HG03139 (cell line): ENCODE measurements at regions not wholly inside any gene's neighbourhood (a gene's known extent, or its start where the extent isn't known, plus 50 kb on each side); places are given as distances from the start of the nearest gene placed in this dataset.
A peak's percentile ranks its signal among the peaks of the same experiment; 100 is the strongest.

ENCODE experiments used
- ATAC-seq: cut with Tn5 transposase; IDR thresholded peaks from one replicate; pipeline ENCODE4 v1.9.1; 2021; ENCODE audit not compliant: unreplicated experiment

DNA sequence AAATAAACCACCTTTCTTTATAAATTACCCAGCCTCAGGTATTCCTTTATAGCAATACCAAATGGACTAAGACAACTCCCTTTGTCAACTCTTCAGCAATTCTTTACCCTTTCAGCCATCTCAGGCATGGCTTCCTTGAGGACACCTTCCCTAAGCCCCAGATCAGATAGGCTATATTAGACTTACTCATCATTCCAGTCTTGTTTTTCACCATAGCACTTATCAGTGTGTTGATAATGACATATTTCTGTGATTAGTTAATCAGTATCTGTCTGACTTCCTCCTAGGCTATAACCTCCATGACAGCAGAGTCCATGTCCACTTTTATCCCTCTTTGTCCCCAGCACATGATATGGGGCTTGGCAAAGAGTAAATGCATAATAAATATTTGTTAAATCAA is 238.1 kb downstream of the ACTL7B start:
- no peak for ATAC-seq

DNA sequence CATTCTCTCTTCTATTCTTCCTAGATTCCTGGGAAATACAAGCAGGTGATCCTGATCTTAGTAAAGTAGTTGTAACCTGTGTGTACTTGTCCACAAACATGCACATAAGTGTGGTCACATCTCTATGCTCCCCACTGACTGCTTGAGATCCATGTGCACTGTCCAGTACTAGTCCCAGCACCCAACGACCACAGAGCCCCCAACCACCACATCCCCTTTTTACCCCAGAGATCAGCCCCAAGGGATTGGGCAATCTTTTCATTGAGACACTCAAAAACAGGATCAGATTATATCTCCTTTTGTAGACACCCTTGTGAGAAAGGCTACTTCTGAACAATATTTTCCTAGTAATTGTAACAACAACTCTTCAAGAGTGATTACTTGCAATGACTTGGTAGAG is 240.6 kb downstream of the ACTL7B start:
- no peak for ATAC-seq

DNA sequence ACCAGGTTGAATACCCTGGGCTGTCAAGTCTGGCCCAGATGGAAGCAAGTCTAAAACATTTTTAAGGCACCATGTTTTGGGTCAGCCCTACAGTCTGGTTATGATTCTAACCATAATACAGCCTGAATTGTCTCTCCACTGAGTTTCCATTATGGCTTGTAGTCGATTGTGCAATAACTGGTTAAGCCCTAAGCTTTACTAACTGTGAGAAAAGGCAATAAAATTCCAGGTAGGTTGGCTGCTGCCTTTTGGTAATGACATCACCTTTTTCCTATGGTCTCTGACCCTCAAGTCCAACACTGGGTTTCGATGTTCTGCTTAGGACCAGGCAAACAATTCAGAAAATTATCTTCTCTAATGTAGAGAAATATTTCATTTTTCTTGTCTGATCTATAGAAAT is 243.3 kb downstream of the ACTL7B start:
- ATAC-seq: no peak

DNA sequence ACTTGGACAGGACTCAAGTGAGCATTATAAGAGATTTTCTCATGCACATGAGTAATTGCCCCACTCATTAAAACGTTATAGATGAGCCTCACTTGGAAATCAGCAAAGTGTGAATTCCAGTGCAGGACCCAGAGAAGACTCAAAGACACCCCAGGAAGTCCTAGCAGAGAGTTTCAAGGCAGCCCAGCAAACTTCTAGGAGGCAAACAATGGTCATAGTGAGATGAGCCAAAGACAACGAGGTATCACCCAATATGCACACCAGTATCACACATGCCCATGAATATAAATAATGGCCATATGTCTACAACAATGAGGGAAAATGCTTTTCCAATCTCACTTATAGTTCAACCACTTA is 245.9 kb downstream of the ACTL7B start:
- ATAC-seq: no peak

DNA sequence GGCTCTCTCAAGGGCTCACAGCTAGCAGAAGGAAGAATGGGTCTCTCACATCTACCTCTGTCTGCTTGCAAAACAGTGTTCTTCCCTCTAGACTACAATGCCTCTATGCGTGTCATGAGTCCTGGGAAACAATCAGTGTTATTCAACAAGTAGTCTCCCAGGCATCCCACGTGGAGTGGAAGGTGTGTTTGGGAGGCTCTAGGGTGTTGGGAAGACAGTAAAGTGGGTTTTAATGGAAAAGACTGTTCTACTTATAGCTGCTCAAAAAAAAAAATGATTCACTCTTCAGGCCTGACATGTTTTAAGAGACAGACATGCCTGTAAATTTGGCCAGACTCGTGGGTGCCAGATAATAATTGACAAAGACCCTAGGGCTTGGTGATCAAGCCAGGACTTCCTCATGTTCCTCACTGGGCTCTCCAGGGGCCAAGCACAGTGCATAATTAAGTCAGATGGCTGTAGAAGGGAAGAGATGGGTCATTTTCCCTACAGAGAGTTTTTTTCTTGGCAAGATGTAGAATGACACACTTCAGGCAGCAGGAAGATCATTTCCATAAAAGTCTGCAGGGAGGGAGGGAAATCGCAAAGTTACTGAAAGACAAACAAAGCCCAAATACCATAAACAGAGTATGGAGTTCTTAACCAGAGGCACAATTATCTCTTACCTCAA is 246.4 kb downstream of the ACTL7B start:
- no peak for ATAC-seq

DNA sequence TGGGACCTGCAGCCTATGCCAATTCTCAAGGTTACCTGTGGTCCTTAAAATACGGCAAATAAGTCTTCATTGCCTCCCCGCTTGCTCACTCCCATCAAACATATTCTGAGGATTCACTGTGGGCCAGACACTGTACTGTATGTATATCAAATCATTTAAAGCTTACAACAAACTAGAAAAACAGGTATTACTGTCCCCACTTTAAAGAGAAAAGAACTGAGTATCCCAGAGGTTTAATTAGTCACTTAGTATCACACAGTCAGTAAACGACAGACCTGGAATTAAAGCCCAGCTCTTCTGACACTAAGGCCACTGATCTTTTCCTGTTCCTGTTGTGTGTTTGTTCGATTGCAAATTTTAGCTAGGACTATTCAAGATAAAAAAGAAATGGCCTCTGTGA is 248.2 kb downstream of the ACTL7B start:
- no peak for ATAC-seq

DNA sequence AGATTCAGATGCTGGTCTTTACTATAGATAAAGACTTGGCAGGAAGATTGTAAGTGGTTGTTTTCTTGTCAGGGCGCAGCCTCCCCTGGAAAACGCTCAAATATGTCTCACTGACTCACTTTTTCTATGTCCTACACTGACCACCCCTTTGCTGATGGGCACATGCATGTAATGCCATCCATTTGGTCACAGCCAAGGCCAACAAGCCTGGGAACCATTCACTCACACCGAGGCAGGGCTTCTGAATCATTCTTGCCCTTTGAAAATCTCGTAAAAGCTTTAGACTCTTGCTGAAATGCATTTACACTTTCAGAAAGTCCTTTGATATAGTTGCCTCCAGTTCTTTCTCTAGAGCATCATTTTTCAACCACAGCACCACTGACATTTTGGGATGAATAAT is 249.4 kb downstream of the ACTL7B start:
- ATAC-seq: no peak

DNA sequence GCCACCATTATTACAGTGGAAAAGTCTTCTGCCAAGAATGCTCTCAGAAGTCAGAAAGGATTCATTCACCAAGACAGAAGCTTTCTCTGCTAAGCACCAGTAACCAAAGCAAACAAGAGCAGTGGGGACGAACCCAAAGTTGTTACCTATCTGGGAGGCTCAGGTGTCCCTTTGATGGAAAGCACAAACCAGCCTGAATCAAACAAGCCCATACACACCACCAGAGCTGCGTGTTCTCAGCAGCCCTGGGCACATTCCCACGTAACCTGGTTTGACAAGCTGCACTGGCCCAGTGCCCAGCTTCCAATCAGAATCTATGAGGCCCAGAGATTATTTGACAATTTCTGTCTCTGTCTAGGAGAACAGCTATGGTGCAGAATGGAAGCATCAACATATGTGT is 252.6 kb downstream of the ACTL7B start:
- ATAC-seq: no peak

DNA sequence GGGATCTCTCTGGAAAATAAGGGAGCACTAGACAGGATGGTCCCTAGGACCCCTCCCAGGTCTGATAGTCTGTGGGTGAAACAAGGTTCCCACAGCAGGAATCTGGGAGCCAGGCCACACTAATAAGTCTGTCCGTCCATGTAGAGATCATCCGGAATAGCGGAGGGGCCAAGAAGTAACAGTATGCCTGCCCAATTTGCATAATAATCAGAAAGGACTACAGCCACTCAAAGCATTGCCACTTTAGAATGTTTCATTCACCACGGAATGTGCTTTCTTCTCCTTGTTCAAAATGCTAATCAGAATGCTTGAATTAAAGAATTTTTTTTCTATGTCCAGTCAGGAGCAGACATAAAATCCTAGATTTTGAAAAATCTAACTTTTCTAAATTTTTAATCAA is 254.9 kb downstream of the ACTL7B start:
- no peak for ATAC-seq

DNA sequence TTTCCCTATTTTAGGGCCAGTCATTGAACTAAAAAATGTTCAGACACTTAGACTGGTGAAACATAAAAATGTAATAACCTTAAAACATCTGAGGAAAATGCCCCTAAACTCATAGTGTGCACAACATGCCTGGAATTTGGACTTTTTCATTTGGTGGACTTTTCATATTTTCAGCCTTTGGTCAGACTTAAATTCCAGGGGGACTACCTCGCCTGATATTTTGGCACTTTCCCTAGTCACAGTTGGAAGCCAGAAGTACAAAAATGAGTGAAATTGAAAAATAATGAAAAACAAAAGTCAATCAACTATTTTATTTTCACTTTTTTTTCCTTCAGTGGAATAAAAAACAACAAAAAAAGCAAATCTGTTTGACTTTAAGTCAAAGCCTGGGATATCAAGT is 256.2 kb downstream of the ACTL7B start:
- ATAC-seq: no peak

DNA sequence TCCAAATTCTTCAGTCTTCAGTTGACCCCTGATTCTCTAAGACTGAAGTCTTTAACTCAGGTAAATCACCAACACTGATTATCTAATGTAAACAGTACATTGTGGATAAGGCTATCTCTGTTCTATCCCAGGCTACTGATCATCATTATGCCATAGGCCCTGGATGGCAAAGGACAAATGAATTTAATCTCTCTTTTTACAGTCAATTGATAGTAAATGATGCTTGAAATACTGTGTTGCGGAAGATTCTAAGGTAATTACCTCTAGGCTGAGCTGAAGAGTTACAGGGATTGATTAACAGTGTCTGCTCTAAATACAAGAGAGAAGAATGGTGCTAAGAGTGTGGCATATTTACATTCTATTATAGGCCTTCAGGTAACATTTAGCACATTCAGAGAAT is 264.7 kb downstream of the ACTL7B start:
- no peak for ATAC-seq

DNA sequence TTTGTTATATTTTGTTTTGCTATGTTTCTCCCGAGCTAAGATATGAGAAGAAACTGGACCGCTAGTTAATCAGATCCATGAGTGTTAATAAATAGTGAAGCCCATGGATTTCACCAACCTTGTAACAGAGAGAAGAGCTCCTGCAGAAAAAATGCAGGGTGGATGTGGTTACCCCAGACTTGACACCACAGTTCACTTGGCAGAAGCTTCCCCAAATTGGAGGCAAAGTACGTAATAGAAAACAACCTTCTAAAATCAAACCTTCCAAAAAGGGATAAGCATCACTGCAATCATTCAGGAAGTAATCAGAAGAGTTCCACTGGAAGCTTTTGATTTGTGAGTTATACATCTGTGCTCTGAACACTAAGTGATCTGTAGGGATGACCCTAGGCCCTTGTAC is 267.5 kb downstream of the ACTL7B start:
- no peak for ATAC-seq

DNA sequence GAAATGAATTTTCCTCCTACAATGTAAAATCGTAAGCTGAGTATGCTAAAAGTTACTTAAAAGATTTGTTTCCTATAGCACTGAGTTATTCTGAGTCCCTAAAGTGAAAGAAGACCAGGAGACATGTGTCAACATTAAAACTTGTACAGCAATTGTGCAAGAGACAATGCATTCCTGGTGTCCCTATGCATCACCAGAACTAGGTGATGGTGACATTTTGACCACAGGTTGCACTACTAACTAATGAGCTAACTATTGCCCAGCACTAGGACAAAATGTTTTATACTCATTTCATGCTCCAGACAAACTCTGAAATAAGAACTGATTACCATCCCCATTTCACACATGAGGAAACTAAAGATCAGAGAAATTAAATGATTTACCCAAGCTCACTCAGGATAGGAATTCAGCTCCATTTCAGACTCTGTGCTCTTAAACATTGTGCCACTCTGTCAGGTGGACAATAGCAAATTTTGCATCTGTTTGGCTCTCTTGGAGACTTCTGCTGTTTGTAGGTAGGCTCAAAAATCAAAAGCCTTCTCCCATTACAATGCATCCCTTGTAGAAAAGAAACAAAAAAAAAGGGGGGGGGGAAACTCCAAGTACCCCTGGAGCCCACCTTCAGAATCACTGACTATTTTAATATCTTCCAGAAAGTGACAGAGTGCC is 269.2 kb downstream of the ACTL7B start:
- no peak for ATAC-seq

DNA sequence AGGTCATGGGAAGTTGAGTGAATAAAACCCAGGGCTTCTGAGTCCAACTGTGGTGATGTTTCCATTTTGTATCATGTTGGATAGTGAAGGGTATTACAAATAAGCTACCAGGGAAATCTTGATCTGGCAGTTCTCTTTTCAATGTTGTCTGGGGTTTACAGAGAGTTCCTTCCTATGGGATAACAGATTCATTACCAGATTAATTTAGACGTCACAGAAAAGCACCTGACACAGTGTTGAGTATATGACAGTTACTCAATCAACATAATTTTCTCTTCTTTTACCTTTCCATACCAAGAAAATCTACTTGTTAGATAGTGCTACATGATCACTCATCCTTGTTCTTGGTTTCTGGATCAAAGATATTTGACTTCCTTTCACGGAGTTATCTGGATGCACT is 270.9 kb downstream of the ACTL7B start:
- ATAC-seq: no peak

DNA sequence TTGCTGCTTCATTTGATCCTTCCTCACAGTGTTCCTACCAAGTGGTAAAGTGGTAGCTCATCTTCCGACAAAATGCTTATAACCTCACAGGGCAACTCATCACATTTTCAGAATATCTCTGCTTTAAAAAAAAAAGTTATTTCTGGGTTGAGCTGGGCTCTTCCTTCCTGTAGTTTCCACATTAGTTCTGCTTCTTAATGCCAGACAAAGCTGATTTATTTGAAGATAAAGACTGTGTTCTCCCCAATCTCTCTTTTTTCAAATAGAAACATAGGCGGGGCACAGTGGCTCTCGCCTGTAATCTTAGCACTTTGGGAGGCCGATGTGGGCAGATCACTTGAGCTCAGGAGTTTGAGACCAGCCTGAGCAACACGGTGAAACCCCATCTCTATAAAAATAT is 273.1 kb downstream of the ACTL7B start:
- no peak for ATAC-seq

DNA sequence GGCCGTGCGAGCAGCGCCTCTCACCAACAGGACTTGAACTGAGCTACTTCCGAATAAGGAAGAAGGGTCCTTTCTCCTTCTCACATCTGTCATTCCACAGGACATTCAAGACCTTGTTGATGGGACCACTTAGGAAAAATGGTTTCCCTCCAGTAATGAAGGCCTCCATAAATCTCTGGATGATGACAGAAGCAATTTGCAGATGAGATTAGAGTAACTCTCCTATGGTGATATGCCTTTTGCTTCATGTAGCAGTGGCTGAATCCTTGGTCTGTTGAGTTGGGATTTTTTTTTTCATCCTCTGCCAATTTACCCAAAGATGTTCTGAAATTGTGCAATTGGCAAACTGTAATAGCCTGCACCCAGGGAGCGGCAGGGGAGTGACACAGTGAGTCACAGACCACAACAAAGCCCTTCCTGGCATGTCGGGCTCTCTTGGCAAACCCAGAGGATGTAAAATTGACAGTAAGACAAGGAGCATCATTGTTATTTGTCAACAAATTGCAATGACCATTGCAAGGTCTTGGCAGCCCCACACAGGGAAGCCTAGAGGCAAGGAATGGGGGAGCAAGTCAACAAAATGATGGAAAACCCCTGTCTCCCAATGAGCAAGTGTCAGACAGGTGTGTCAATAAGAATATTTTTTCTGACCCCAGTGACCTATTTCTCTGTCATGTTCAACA is 275.9 kb downstream of the ACTL7B start:
- no peak for ATAC-seq

DNA sequence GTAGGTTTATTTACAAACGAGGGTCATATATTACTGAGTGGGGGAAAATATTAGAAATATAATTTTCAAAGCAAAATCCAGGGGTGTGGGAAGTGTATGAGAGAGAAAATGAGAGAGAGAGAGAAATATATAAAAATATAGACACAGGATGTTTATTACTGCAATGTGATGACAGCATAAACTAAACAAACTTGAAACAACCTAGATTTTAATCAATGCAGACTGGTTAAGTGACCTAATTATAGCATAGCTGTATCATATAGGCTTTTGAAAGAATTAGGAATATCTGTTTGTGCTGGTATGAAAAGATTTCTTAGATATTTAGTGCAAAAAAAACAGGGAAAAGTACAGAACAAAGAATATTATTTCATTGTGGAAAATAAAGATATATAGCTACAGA is 280.5 kb downstream of the ACTL7B start:
- ATAC-seq: no peak

DNA sequence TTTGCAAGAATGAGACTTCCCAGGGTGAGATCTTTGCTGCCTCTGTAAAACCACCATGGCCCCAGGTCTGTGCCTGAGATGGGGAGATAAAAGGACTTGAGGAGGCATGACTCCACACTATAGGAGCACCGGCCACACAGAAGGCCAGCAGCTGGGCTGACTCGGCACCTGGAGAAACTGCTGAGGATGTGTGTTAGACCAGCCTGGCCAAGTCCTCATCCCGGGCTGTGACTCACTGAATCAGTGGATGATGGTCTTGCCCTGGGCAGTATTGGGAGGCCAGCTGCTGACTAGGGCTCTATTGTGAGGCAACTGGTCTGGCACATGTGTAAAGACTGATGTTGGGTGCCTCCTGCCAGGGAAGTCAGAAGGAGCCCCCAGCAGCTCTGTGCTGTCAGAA is 286.2 kb downstream of the ACTL7B start:
- no peak for ATAC-seq

DNA sequence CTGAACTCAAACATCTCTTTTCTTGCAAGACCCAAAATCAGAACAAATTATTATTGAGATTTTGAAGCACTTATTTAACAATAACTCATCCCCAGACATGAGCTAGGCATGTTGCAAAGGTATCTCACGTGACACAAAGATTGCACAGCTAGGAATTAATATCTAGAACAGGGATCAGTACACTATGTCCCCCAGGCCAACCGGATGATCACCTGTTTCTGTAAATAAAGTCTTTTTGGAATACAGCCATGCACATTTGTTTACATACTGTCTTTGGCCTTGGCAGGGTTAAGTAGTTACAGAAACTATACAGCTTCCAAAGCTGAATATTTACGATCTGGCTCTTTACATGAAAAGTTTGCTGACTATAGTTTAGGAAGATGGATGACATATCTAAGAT is 287.7 kb downstream of the ACTL7B start:
- no peak for ATAC-seq

DNA sequence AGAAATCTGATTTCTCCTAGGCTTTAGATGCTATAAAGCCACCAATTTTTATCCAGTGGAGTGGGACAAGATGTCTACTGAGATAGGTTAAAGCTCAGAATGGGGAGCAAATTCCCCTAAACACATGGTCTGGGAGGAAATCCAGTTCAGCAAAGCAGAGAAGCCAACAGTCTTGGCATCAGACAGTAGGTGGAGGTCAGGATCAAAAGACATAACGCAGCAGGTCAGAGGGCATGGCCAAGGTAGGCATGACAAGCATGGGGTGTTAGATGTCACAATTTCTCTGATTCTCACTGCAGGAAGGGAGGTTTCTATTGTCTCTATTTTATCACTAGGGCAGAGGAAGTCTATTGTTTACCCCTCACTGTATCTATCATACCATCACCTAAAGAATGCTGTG is 288.2 kb downstream of the ACTL7B start:
- no peak for ATAC-seq

DNA sequence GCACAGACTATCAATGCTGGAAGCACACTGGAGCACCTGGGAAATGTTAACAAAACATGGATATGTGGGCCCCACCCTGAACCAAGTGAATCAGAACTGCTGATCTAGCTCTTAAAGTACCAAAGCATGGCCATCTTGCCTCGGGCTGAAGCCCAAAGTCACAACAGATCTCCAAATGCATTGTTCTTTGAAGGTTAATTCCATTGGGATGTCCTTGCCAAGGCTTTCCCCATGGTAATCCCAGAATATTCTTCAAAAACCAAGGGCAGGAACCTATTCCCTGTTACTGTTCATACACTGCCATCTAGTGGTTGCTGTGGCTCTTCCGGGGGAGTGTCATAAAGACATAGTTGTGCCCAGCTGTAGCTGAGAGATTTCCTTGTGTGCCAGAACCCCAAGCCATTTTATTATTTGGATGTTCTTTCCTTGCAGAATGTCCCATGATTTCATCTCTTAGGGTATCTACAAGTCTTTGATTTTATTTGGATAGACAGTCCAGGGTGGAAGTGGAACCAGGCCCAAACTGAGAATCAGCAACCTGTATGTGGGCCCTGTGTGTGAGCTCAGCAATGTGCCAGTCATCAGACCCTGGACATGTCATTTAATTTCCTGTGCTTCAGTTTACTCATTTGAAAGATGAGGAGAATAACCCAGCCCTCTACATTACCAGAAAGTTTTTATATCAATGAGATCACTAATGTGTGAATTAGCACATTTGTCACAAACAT is 290.0 kb downstream of the ACTL7B start:
- ATAC-seq: peak; percentile 64

DNA sequence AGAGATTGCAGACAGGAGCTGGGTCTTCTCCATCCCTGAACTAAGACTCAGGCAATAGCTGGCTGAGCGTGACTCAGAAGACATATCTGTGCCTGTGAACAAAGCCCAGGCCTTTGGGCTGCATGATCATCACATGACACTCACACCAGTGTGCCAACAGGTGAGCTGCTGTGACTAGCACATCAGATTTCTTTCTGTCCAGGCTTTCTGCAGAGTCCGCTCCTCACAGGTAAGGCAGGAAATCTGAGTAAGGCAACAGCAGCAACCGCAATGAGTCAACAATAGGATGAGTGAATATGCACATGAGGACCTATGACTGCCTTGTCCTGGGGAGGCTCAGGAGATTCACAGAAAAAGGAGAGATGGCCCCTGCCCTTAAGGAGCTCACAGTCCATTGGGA is 293.6 kb downstream of the ACTL7B start:
- ATAC-seq: no peak
